Forelimb muscle (tissue), 1 donor: ENCODE measurements at regions not wholly inside any gene's neighbourhood (a gene's known extent, or its start where the extent isn't known, plus 50 kb on each side); places are given as distances from the start of the nearest gene placed in this dataset.
"Not testable (repeated sequence)": the region's sequence is repeated elsewhere in the genome, so short reads cannot be mapped to it uniquely, and the experiment has no call there.

Experiments
- DNase-seq: peaks from one replicate; pipeline ENCODE4 v3.0.0-alpha.2; 2013; ENCODE audit warnings: low read depth

GRCh38 chr12:97005174-97005573 is 98.1 kb downstream of the NEDD1 start:
- no peak for DNase-seq

- DNase-seq = no peak
These were observed 98.6 kb downstream of the NEDD1 start for GRCh38 chr12:97005646-97006045.

GRCh38 chr12:97006585-97006984 is 99.5 kb downstream of the NEDD1 start:
- DNase-seq = no peak

GRCh38 chr12:97016163-97016562 is 109.1 kb downstream of the NEDD1 start:
- no peak for DNase-seq

- no peak for DNase-seq
These were observed 110.2 kb downstream of the NEDD1 start for GRCh38 chr12:97017213-97017612.

- no peak for DNase-seq
These were observed 115.6 kb downstream of the NEDD1 start for GRCh38 chr12:97022536-97023230.

GRCh38 chr12:97024393-97024792 is 117.3 kb downstream of the NEDD1 start:
- no peak for DNase-seq

GRCh38 chr12:97026901-97027300 is 119.8 kb downstream of the NEDD1 start:
- DNase-seq = no peak

- DNase-seq = no peak
These were observed 120.4 kb downstream of the NEDD1 start for GRCh38 chr12:97027482-97027881.

GRCh38 chr12:97038131-97038530 is 131.1 kb downstream of the NEDD1 start:
- no peak for DNase-seq

- no peak for DNase-seq
These were observed 131.8 kb downstream of the NEDD1 start for GRCh38 chr12:97038834-97039233.

GRCh38 chr12:97046901-97047300 is 139.8 kb downstream of the NEDD1 start:
- DNase-seq = no peak

- no peak for DNase-seq
These were observed 140.3 kb downstream of the NEDD1 start for GRCh38 chr12:97047361-97047760.

GRCh38 chr12:97048421-97049035 is 141.5 kb downstream of the NEDD1 start:
- no peak for DNase-seq

GRCh38 chr12:97050509-97050908 is 143.5 kb downstream of the NEDD1 start:
- DNase-seq = no peak

- DNase-seq = no peak
These were observed 144.3 kb downstream of the NEDD1 start for GRCh38 chr12:97051341-97051740.

- peak; percentile 11 for DNase-seq
These were observed 154.1 kb downstream of the NEDD1 start for GRCh38 chr12:97061171-97061570.

GRCh38 chr12:97063292-97063935 is 156.4 kb downstream of the NEDD1 start:
- DNase-seq = no peak

GRCh38 chr12:97075161-97075933 is 168.3 kb downstream of the NEDD1 start:
- peak; percentile 14 for DNase-seq

GRCh38 chr12:97075934-97076630 is 169.0 kb downstream of the NEDD1 start:
- DNase-seq = no peak

GRCh38 chr12:97076912-97077311 is 169.9 kb downstream of the NEDD1 start:
- not testable (repeated sequence) for DNase-seq

GRCh38 chr12:97082029-97082428 is 175.0 kb downstream of the NEDD1 start:
- no peak for DNase-seq
